ENCODE measurements at regions not wholly inside any gene's neighbourhood (a gene's known extent, or its start where the extent isn't known, plus 50 kb on each side); places are given as distances from the start of the nearest gene placed in this dataset.

DNA sequence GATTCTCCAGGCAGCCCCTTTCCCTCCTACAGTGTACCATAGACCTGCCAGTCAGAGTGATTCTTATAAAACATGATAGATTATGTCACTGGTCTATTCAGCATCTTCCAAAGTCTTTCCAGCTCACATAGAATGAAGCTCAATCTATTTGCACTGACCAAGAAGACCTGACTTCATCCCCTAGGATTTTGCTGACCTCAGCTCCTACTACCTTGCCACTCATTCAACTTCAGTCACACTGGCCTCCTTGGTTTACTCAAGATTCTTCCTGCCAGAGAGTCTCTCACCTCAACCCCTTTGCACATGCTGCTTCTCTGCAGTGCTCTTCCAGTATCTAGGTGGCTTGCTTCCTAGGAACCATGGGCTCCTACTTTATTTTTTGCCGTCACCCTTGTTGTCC is 392.9 kb downstream of the PID1 start:
- Histone ChIP-seq H3K27ac (ENCODE audit: insufficient read depth, low read depth, low read length) (no peak overlapping the region), H3K36me3 (ENCODE audit: control insufficient read depth in 2 of 2, extremely low read depth in 1 of 2, insufficient read depth in 2 of 2, low read length in 2 of 2) (no peaks in the 10 kb centered on the region), H4K20me1 (replicated peaks; ENCODE audit: control insufficient read depth, extremely low read depth, insufficient read depth, low read length) (no peaks in the 10 kb centered on the region), H3K79me2 (ENCODE audit: control insufficient read depth, insufficient read depth, low read length) (no peaks in the 10 kb centered on the region), H3K9me3 (replicated peaks; ENCODE audit: control insufficient read depth, insufficient read depth, low read length) (peaks cover 10% of the 10 kb centered on the region), H2AFZ (ENCODE audit: low read depth, low read length) (no peak overlapping the region), H3K4me1 (ENCODE audit: control insufficient read depth, extremely low read depth, insufficient read depth, low read length) (no peaks in the 10 kb centered on the region), H3K9ac (replicated peaks; ENCODE audit: extremely low read depth, insufficient read depth, low read length) (no peak overlapping the region), H3K4me3 (replicated peaks in 1 of 3; ENCODE audit: insufficient read depth in 1 of 3, low read depth in 1 of 3, low read length in 3 of 3) (no peak overlapping the region), H3K4me2 (ENCODE audit: insufficient read depth, low read length) (no peak overlapping the region), H3K27me3 (ENCODE audit: control insufficient read depth in 2 of 2, insufficient read depth in 2 of 2, low read length in 2 of 2) (no peaks in the 10 kb centered on the region), H3K9me1 (replicated peaks; ENCODE audit: control insufficient read depth, extremely low read depth, insufficient read depth, low read length) (no peaks in the 10 kb centered on the region)
- no peak for FAIRE-seq
- dilution Hi-C loops (cut with MboI; ENCODE audit: extremely low pct_ligation_motif_present, low sequenced_read_pairs) = no loop called here
- TF ChIP-seq POLR2AphosphoS5 (IDR thresholded peaks at IDR 0.05; ENCODE audit: insufficient read depth, low read depth, low read length) (no peak), POLR2A (IDR thresholded peaks at IDR 0.05; ENCODE audit: low read depth, low read length) (no peak), GATA2 (IDR thresholded peaks at IDR 0.05; ENCODE audit: insufficient read depth, insufficient read length, low read depth, low read length) (no peak), MYC (IDR thresholded peaks at IDR 0.05; ENCODE audit: low read depth, low read length) (no peak), EZH2 (IDR thresholded peaks at IDR 0.05; ENCODE audit: borderline replicate concordance, low read depth, low read length, severe bottlenecking) (no peak), FOS (IDR thresholded peaks at IDR 0.05; ENCODE audit: borderline replicate concordance, insufficient read depth, low read length) (no peak), JUN (IDR thresholded peaks at IDR 0.05; ENCODE audit: borderline replicate concordance, insufficient read depth, insufficient read length, low read depth) (no peak)
- TF ChIP-seq, protein P1, sequence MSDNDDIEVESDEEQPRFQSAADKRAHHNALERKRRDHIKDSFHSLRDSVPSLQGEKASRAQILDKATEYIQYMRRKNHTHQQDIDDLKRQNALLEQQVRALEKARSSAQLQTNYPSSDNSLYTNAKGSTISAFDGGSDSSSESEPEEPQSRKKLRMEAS (IDR thresholded peaks at IDR 0.05; ENCODE audit: insufficient read depth, insufficient read length) = no peak
- TF ChIP-seq, protein P2, sequence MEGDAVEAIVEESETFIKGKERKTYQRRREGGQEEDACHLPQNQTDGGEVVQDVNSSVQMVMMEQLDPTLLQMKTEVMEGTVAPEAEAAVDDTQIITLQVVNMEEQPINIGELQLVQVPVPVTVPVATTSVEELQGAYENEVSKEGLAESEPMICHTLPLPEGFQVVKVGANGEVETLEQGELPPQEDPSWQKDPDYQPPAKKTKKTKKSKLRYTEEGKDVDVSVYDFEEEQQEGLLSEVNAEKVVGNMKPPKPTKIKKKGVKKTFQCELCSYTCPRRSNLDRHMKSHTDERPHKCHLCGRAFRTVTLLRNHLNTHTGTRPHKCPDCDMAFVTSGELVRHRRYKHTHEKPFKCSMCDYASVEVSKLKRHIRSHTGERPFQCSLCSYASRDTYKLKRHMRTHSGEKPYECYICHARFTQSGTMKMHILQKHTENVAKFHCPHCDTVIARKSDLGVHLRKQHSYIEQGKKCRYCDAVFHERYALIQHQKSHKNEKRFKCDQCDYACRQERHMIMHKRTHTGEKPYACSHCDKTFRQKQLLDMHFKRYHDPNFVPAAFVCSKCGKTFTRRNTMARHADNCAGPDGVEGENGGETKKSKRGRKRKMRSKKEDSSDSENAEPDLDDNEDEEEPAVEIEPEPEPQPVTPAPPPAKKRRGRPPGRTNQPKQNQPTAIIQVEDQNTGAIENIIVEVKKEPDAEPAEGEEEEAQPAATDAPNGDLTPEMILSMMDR (IDR thresholded peaks at IDR 0.05; ENCODE audit: extremely low read depth in 1 of 2, insufficient read depth in 1 of 2, low read depth in 1 of 2, low read length in 2 of 2) = no peak
- intact Hi-C loops (cut with micrococcal nuclease) = no loop called here
- POLR2A ChIA-PET = no interaction called here
- CTCF ChIA-PET = no interaction called here
- BruUV-seq (replicated peaks) = no TSS peak
- DNase-seq (ENCODE audit: low read depth, low spot score) = no peak

Data from endothelial cell of umbilical vein (primary cell).